HFF-Myc (cell line): ENCODE measurements at regions not wholly inside any gene's neighbourhood (a gene's known extent, or its start where the extent isn't known, plus 50 kb on each side); places are given as distances from the start of the nearest gene placed in this dataset.

Experiments
- DNase-seq: peaks from one replicate; pipeline ENCODE4 v3.0.0-alpha.2; 2011; ENCODE audit warnings: low read depth; ENCODE audit errors: extremely low read depth
- H3K4me3 ChIP-seq: replicated peaks from 2 replicates; pipeline ENCODE4 v1.5.1; 2011; ENCODE audit warnings: low read depth, mild to moderate bottlenecking, control low read depth, low read length
- CTCF ChIP-seq: IDR thresholded peaks from 2 replicates; pipeline ENCODE4 v1.5.1; 2012; ENCODE audit warnings: mild to moderate bottlenecking, low read depth, low read length, control low read depth; ENCODE audit errors: missing control alignments

- no peak overlapping the region for H3K4me3 ChIP-seq
- TF ChIP-seq CTCF = no peak
- DNase-seq = no peak
These were observed 77.4 kb upstream of the BLID start for GRCh38 chr11:122193457-122193856.

- TF ChIP-seq CTCF = no peak
- no peak for DNase-seq
These were observed 76.7 kb upstream of the BLID start for GRCh38 chr11:122192634-122193255.

GRCh38 chr11:122190768-122191167, 74.8 kb upstream of the BLID start:
- DNase-seq = no peak
- no peak for TF ChIP-seq CTCF
- H3K4me3 ChIP-seq = no peak overlapping the region

More at GRCh38 chr11:122192634-122193255, 76.7 kb upstream of the BLID start:
- no peak overlapping the region for H3K4me3 ChIP-seq

GRCh38 chr11:122189229-122189628, 73.2 kb upstream of the BLID start:
- peak; percentile 90 for DNase-seq
- no peak overlapping the region for H3K4me3 ChIP-seq
- TF ChIP-seq CTCF = no peak

GRCh38 chr11:122187373-122188165, 71.6 kb upstream of the BLID start:
- H3K4me3 ChIP-seq = no peak overlapping the region
- TF ChIP-seq CTCF = no peak

GRCh38 chr11:122186439-122187080, 70.5 kb upstream of the BLID start:
- no peak overlapping the region for H3K4me3 ChIP-seq
- peak; percentile 77 for DNase-seq
- TF ChIP-seq CTCF = no peak

More at GRCh38 chr11:122187373-122188165, 71.6 kb upstream of the BLID start:
- no peak for DNase-seq
